GM10266 (cell line): ENCODE measurements at regions not wholly inside any gene's neighbourhood (a gene's known extent, or its start where the extent isn't known, plus 50 kb on each side); places are given as distances from the start of the nearest gene placed in this dataset.

Experiments used
- DNase-seq: peaks from one replicate; pipeline ENCODE4 v3.0.0; 2012; ENCODE audit errors: extremely low spot score
- CTCF ChIP-seq: IDR thresholded peaks from 2 replicates; pipeline ENCODE4 v1.5.1; 2012; ENCODE audit warnings: mild to moderate bottlenecking, low read depth; ENCODE audit not compliant: control insufficient read depth, insufficient read depth; ENCODE audit errors: missing control alignments

- DNase-seq = no peak
- TF ChIP-seq CTCF = no peak
Observed at GRCh38 chr1:243938208-243938607, 88.2 kb upstream of the AKT3 start.

DNA sequence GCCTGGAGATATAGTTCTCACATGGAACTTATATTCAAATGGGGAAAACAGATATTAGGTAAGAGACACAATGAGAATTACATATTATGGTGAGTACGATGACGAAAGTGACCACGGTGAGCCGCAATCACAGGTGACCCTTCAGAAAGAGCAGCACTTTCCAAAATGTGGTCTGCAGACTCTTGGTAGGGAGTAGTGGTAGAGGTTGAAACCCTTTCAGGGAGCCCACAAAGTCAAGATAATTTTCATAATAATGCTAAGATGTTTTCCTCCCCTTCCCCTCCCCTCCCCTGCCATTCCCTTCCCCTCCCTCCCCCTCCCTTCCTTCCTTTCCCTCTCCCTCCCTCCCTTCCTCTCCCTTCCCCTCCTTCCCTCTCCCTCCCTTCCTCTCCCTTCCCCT is 83.5 kb upstream of the AKT3 start:
- TF ChIP-seq CTCF = no peak
- DNase-seq = no peak

- TF ChIP-seq CTCF = no peak
- no peak for DNase-seq
Observed at GRCh38 chr1:243931957-243932356, 81.9 kb upstream of the AKT3 start.

- TF ChIP-seq CTCF = no peak
Observed at GRCh38 chr1:243930822-243931671, 81.0 kb upstream of the AKT3 start.

DNA sequence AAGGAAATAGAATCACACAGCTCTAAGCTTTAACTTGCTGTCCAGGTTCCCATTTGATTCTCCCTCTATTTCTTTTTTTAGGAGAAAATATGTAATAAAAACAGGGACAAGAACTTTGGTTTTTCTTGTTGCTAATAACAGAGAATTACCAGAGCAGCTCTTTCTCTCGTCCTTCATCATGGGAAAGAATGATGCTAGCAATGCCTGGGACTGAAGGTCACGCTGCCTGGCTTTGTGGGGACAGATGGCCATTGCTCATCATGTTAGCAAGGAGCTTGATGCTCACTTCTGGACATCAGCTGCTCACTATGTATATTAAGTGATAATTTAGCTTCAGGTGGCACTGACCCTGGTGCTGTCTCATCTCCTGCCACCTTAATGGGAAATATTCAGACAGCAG is 77.3 kb upstream of the AKT3 start:
- no peak for TF ChIP-seq CTCF
- DNase-seq = no peak

More at GRCh38 chr1:243930822-243931671, 81.0 kb upstream of the AKT3 start:
- no peak for DNase-seq

DNA sequence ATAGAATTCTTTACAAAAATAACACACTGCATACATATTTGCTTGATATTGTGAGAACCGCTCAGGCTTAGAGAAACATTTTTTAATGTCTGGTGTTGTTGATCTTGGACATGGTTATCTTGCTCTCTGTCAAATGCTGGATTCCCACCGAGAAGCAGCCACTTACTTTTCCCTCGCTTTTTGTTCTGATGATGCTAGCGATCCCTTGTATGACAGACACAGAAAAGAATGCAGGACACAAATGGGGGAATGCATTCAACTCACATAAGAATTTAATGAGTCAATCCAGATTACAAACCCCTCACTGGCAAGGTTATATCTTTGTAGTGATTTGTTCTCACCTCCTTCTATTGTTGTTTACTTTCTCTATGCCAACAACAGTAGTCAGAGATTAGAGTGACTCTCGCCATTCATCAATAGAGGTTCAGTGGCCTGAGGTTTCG is 76.8 kb upstream of the AKT3 start:
- no peak for DNase-seq
- TF ChIP-seq CTCF = no peak

- TF ChIP-seq CTCF = no peak
- no peak for DNase-seq
Observed at GRCh38 chr1:243926299-243926698, 76.3 kb upstream of the AKT3 start.
